ENCODE measurements at regions not wholly inside any gene's neighbourhood (a gene's known extent, or its start where the extent isn't known, plus 50 kb on each side); places are given as distances from the start of the nearest gene placed in this dataset.

GRCh38 chr10:128712661-128713400, 586.6 kb upstream of the MKI67 start:
- Histone ChIP-seq H3K36me3 (no peaks in the 10 kb centered on the region), H3K27me3 (no peaks in the 10 kb centered on the region), H3K27ac (no peak overlapping the region), H3K4me1 (no peaks in the 10 kb centered on the region), H3K4me3 (no peak overlapping the region), H3K9me3 (no peaks in the 10 kb centered on the region)
- no peak for ATAC-seq
- no peak for DNase-seq
- TF ChIP-seq POLR2A (IDR thresholded peaks at IDR 0.05) = no peak
- no peak for TF ChIP-seq CTCF (IDR thresholded peaks at IDR 0.05)
- intact Hi-C loops (cut with DNase I) = no loop called here
- 73% methylated on average over 3 of the region's 18 CpGs for WGBS (ENCODE audit: insufficient coverage, low coverage, low lambda C conversion rate, missing lambda C conversion rate)

GRCh38 chr10:128713471-128713870, 587.2 kb upstream of the MKI67 start:
- Histone ChIP-seq H3K27ac (no peak overlapping the region), H3K4me3 (no peak overlapping the region), H3K9me3 (no peaks in the 10 kb centered on the region), H3K36me3 (no peaks in the 10 kb centered on the region), H3K4me1 (no peaks in the 10 kb centered on the region), H3K27me3 (no peaks in the 10 kb centered on the region)
- WGBS (ENCODE audit: insufficient coverage, low coverage, low lambda C conversion rate, missing lambda C conversion rate) = 43% methylated on average over 5 of the region's 5 CpGs
- intact Hi-C loops (cut with DNase I) = no loop called here
- DNase-seq (no peak), ATAC-seq (no peak)
- TF ChIP-seq CTCF (IDR thresholded peaks at IDR 0.05) (no peak), POLR2A (IDR thresholded peaks at IDR 0.05) (no peak)

GRCh38 chr10:128713874-128714570, 587.8 kb upstream of the MKI67 start:
- DNase-seq (no peak), ATAC-seq (no peak)
- Histone ChIP-seq H3K9me3 (no peaks in the 10 kb centered on the region), H3K4me3 (no peak overlapping the region), H3K36me3 (no peaks in the 10 kb centered on the region), H3K27me3 (no peaks in the 10 kb centered on the region), H3K27ac (no peak overlapping the region), H3K4me1 (no peaks in the 10 kb centered on the region)
- intact Hi-C loops (cut with DNase I) = no loop called here
- TF ChIP-seq CTCF (IDR thresholded peaks at IDR 0.05) = no peak
- TF ChIP-seq POLR2A (IDR thresholded peaks at IDR 0.05) = no peak
- 73% methylated on average over 5 of the region's 6 CpGs for WGBS (ENCODE audit: insufficient coverage, low coverage, low lambda C conversion rate, missing lambda C conversion rate)

GRCh38 chr10:128714644-128715415, 588.6 kb upstream of the MKI67 start:
- no peak overlapping the region for H3K4me3 ChIP-seq
- ATAC-seq (no peak), DNase-seq (no peak)
- intact Hi-C loops (cut with DNase I) = no loop called here
- no peaks in the 10 kb centered on the region for H3K4me1 ChIP-seq
- H3K27me3 ChIP-seq = no peaks in the 10 kb centered on the region
- no peaks in the 10 kb centered on the region for H3K36me3 ChIP-seq
- no peak overlapping the region for H3K27ac ChIP-seq
- no peaks in the 10 kb centered on the region for H3K9me3 ChIP-seq
- 57% methylated on average over 12 of the region's 12 CpGs for WGBS (ENCODE audit: insufficient coverage, low coverage, low lambda C conversion rate, missing lambda C conversion rate)
- TF ChIP-seq CTCF (IDR thresholded peaks at IDR 0.05) (no peak), POLR2A (IDR thresholded peaks at IDR 0.05) (no peak)
